OCI-LY3 (cell line): ENCODE measurements at regions not wholly inside any gene's neighbourhood (a gene's known extent, or its start where the extent isn't known, plus 50 kb on each side); places are given as distances from the start of the nearest gene placed in this dataset.

Experiments used
- H2AFZ ChIP-seq: fragments of 200-600, 300-600 bp; shearing (Covaris generic); 2 replicates; pipeline ENCODE4 v1.6.0; 2014; ENCODE audit warnings: antibody characterized with exemption, low read depth, low read length
- H3K27ac ChIP-seq: fragments of 200-600, 300-600 bp; sonication (generic); 2 replicates; pipeline ENCODE4 v1.5.1; 2014; ENCODE audit warnings: mild to moderate bottlenecking, low read length, moderate library complexity, mixed read lengths
- H3K27me3 ChIP-seq: fragments of 200-600, 300-600 bp; sonication (generic); 2 replicates; pipeline ENCODE4 v1.6.1; 2014; ENCODE audit warnings: low read depth, low read length, mixed read lengths
- H3K36me3 ChIP-seq: fragments of 200-600, 300-600 bp; sonication (generic); replicated peaks from 2 replicates; pipeline ENCODE3; 2014; ENCODE audit warnings: low read depth, low read length, mixed read lengths
- H3K4me1 ChIP-seq: fragments of 300-600, 200-600 bp; sonication (generic); 2 replicates; pipeline ENCODE4 v1.6.1; 2014; ENCODE audit warnings: low read length, mixed read lengths
- H3K4me2 ChIP-seq: fragments of 200-600, 300-600 bp; sonication (generic); 2 replicates; pipeline ENCODE4 v1.6.1; 2014; ENCODE audit warnings: low read length, mixed read lengths
- H3K4me3 ChIP-seq: fragments of 300-600, 200-600 bp; sonication (generic); 2 replicates; pipeline ENCODE4 v1.5.1; 2014; ENCODE audit warnings: antibody characterized with exemption, mild to moderate bottlenecking, low read length, moderate library complexity
- H3K79me2 ChIP-seq: fragments of 300-600, 200-600 bp; shearing (Covaris generic); 2 replicates; pipeline ENCODE4 v1.6.1; 2014; ENCODE audit warnings: mild to moderate bottlenecking, low read length, mixed read lengths
- H3K9ac ChIP-seq: fragments of 300-600, 200-600 bp; shearing (Covaris generic); 2 replicates; pipeline ENCODE4 v1.6.0; 2014; ENCODE audit warnings: mild to moderate bottlenecking, low read length, moderate library complexity
- H3K9me3 ChIP-seq: fragments of 200-600, 300-600 bp; shearing (Covaris generic); 2 replicates; pipeline ENCODE4 v1.6.1; 2014; ENCODE audit warnings: low read length, mixed read lengths; ENCODE audit not compliant: insufficient read depth
- H4K20me1 ChIP-seq: fragments of 200-600, 300-600 bp; sonication (generic); 2 replicates; pipeline ENCODE4 v1.6.1; 2016; ENCODE audit warnings: low read length, mixed read lengths; ENCODE audit not compliant: insufficient read depth
- CTCF ChIP-seq: fragments of 200-600, 300-600 bp; sonication (generic); IDR thresholded peaks from 2 replicates; pipeline ENCODE4 v1.5.1; 2014; ENCODE audit warnings: antibody characterized with exemption, low read length, low read depth
- EZH2phosphoT487 ChIP-seq: fragments of 200-600 bp; shearing (Covaris generic); IDR thresholded peaks from 2 replicates; pipeline ENCODE4 v1.6.1; 2018; ENCODE audit warnings: antibody characterized with exemption, mixed run types, low read depth

DNA sequence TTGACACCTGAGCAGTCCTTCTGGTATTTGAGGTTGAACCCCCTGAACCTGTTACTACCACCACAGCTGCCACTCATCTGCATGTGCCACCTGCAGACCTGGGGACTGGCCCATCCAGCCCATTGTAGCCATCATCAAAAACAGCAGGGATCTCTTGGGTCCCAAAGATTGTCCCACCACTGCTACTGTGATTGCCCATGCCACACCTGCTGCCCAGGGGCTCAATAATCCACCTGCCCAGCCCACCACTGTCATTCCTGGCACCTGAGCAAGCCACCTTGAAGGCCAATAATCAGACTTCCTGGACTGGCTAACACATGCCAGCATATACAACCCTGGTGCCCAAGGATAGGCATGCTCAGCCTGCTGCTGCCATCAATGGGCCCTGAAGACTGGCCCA is 327.6 kb downstream of the CYRIA start:
- Histone ChIP-seq H3K9me3 (peaks cover 3% of the 10 kb centered on the region; the same call in 1 of the 2 replicates), H3K36me3 (no peaks in the 10 kb centered on the region), H2AFZ (no peak overlapping the region), H3K4me2 (no peak overlapping the region), H3K79me2 (no peaks in the 10 kb centered on the region), H3K27me3 (peaks cover 8% of the 10 kb centered on the region; the same call in 1 of the 2 replicates), H4K20me1 (no peaks in the 10 kb centered on the region), H3K4me1 (no peaks in the 10 kb centered on the region), H3K4me3 (no peak overlapping the region), H3K9ac (no peak overlapping the region), H3K27ac (no peak overlapping the region)
- no peak for TF ChIP-seq CTCF
- no peak for TF ChIP-seq EZH2phosphoT487

GRCh38 chr2:16336916-16337315 is 328.7 kb downstream of the CYRIA start:
- Histone ChIP-seq H3K27me3 (peaks cover 8% of the 10 kb centered on the region; the same call in 1 of the 2 replicates), H3K9ac (no peak overlapping the region), H3K36me3 (no peaks in the 10 kb centered on the region), H3K4me1 (no peaks in the 10 kb centered on the region), H4K20me1 (no peaks in the 10 kb centered on the region), H3K4me2 (no peak overlapping the region), H3K79me2 (no peaks in the 10 kb centered on the region), H3K9me3 (peaks cover 3% of the 10 kb centered on the region; the same call in 1 of the 2 replicates), H2AFZ (no peak overlapping the region), H3K4me3 (no peak overlapping the region), H3K27ac (no peak overlapping the region)
- TF ChIP-seq EZH2phosphoT487 (no peak), CTCF (no peak)

DNA sequence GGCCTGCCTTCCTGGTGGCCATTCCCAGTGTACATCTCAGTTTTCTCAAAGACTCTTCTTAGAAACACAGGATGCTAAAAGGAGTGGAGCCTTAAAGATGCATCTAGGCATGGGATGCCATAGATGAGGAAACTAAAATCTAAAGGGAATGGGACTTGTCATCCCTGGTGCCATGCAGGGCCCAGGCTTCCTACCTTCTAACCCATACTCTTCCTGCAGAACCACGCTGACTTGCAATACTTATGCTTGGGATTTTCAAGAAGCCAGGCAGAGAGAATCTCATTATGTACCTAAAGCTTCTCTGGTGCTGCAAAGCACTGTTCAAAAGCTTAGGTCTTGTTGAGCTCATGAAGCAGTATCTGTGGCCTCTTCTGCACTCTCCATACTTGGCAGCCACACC is 329.1 kb downstream of the CYRIA start:
- Histone ChIP-seq H3K36me3 (no peaks in the 10 kb centered on the region), H3K4me1 (no peaks in the 10 kb centered on the region), H3K9ac (no peak overlapping the region), H3K27ac (no peak overlapping the region), H2AFZ (no peak overlapping the region), H3K4me3 (no peak overlapping the region), H3K79me2 (no peaks in the 10 kb centered on the region), H4K20me1 (no peaks in the 10 kb centered on the region), H3K27me3 (peaks cover 12% of the 10 kb centered on the region; the same call in 1 of the 2 replicates), H3K9me3 (peaks cover 3% of the 10 kb centered on the region; the same call in 1 of the 2 replicates), H3K4me2 (no peak overlapping the region)
- TF ChIP-seq EZH2phosphoT487 (no peak), CTCF (no peak)

- Histone ChIP-seq H3K9ac (no peak overlapping the region), H3K79me2 (no peaks in the 10 kb centered on the region), H3K9me3 (peaks cover 3% of the 10 kb centered on the region; the same call in 1 of the 2 replicates), H3K4me3 (no peak overlapping the region), H2AFZ (no peak overlapping the region), H3K36me3 (no peaks in the 10 kb centered on the region), H3K27me3 (peaks cover 12% of the 10 kb centered on the region; the same call in 1 of the 2 replicates), H3K4me2 (no peak overlapping the region), H4K20me1 (no peaks in the 10 kb centered on the region), H3K27ac (no peak overlapping the region), H3K4me1 (no peaks in the 10 kb centered on the region)
- no peak for TF ChIP-seq EZH2phosphoT487
- TF ChIP-seq CTCF = no peak
Observed at GRCh38 chr2:16335947-16336346, 329.7 kb downstream of the CYRIA start.
